Rectal smooth muscle tissue (tissue), 1 donor: ENCODE measurements at regions not wholly inside any gene's neighbourhood (a gene's known extent, or its start where the extent isn't known, plus 50 kb on each side); places are given as distances from the start of the nearest gene placed in this dataset.
"Not testable (repeated sequence)": the region's sequence is repeated elsewhere in the genome, so short reads cannot be mapped to it uniquely, and the experiment has no call there.

ENCODE experiments used
- H3K27ac ChIP-seq: one replicate; pipeline ENCODE4 v1.7.0; 2013; ENCODE audit warnings: low read depth, low read length, inconsistent platforms
- H3K27me3 ChIP-seq: one replicate; pipeline ENCODE4 v1.7.0; 2013; ENCODE audit warnings: low read length; ENCODE audit not compliant: control insufficient read depth, insufficient read depth
- H3K36me3 ChIP-seq: one replicate; pipeline ENCODE4 v1.7.0; 2013; ENCODE audit warnings: low read length; ENCODE audit not compliant: control insufficient read depth, insufficient read depth
- H3K4me1 ChIP-seq: one replicate; pipeline ENCODE4 v1.7.0; 2013; ENCODE audit warnings: low read length; ENCODE audit not compliant: control insufficient read depth, insufficient read depth
- H3K4me3 ChIP-seq: one replicate; pipeline ENCODE4 v1.7.0; 2013; ENCODE audit warnings: low read length
- H3K9ac ChIP-seq: one replicate; pipeline ENCODE4 v1.7.0; 2013; ENCODE audit warnings: low read length

GRCh38 chr10:9453871-9454270 is 1399.4 kb downstream of the GATA3 start:
- not testable (repeated sequence) for H3K27me3 ChIP-seq, H3K36me3 ChIP-seq, H3K27ac ChIP-seq, H3K4me3 ChIP-seq, H3K9ac ChIP-seq
- peaks cover 15% of the 10 kb centered on the region for H3K4me1 ChIP-seq

GRCh38 chr10:9469663-9470205 is 1415.2 kb downstream of the GATA3 start:
- H3K9ac ChIP-seq: no peak overlapping the region
- no peaks in the 10 kb centered on the region for H3K4me1 ChIP-seq
- no peak overlapping the region for H3K4me3 ChIP-seq
- no peaks in the 10 kb centered on the region for H3K27me3 ChIP-seq
- no peak overlapping the region for H3K27ac ChIP-seq
- no peaks in the 10 kb centered on the region for H3K36me3 ChIP-seq

DNA sequence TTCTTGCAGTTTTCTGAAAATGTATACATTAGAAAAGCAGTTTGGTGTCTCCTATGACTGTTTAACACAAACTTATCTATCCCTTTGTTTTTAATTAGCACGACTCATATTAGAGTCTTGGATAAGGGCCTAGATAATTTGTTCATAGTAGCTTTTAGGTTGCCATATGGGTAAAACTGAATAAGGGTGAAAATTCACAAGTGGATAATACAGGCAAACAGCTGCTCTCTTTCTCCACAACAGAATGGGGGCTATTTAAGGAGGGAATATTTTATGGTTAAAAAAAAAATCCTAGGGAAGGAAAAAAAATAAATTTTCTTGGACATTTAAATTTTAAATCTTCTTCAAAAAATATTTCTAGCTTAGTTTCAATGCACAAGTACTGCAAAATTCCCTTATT is 1416.1 kb downstream of the GATA3 start:
- Histone ChIP-seq H3K36me3 (no peaks in the 10 kb centered on the region), H3K4me1 (no peaks in the 10 kb centered on the region), H3K27me3 (no peaks in the 10 kb centered on the region), H3K9ac (no peak overlapping the region), H3K4me3 (no peak overlapping the region), H3K27ac (no peak overlapping the region)

GRCh38 chr10:9501944-9502343 is 1447.5 kb downstream of the GATA3 start:
- no peaks in the 10 kb centered on the region for H3K36me3 ChIP-seq
- H3K4me3 ChIP-seq: no peak overlapping the region
- no peaks in the 10 kb centered on the region for H3K27me3 ChIP-seq
- no peaks in the 10 kb centered on the region for H3K4me1 ChIP-seq
- H3K27ac ChIP-seq: no peak overlapping the region
- H3K9ac ChIP-seq: no peak overlapping the region

- H3K4me1 ChIP-seq: no peaks in the 10 kb centered on the region
- H3K36me3 ChIP-seq: no peaks in the 10 kb centered on the region
- H3K27me3 ChIP-seq: no peaks in the 10 kb centered on the region
- no peak overlapping the region for H3K27ac ChIP-seq
- H3K9ac ChIP-seq: no peak overlapping the region
- no peak overlapping the region for H3K4me3 ChIP-seq
Observed at GRCh38 chr10:9504227-9504626, 1449.7 kb downstream of the GATA3 start.

- Histone ChIP-seq H3K4me1 (no peaks in the 10 kb centered on the region), H3K4me3 (no peak overlapping the region), H3K36me3 (no peaks in the 10 kb centered on the region), H3K27ac (no peak overlapping the region), H3K27me3 (no peaks in the 10 kb centered on the region), H3K9ac (no peak overlapping the region)
Observed at GRCh38 chr10:9505546-9505945, 1451.1 kb downstream of the GATA3 start.

- no peak overlapping the region for H3K4me3 ChIP-seq
- H3K9ac ChIP-seq: no peak overlapping the region
- no peaks in the 10 kb centered on the region for H3K4me1 ChIP-seq
- H3K27me3 ChIP-seq: no peaks in the 10 kb centered on the region
- no peak overlapping the region for H3K27ac ChIP-seq
- H3K36me3 ChIP-seq: no peaks in the 10 kb centered on the region
Observed at GRCh38 chr10:9508606-9509005, 1454.1 kb downstream of the GATA3 start.

GRCh38 chr10:9510626-9511025 is 1456.1 kb downstream of the GATA3 start:
- no peaks in the 10 kb centered on the region for H3K36me3 ChIP-seq
- no peak overlapping the region for H3K4me3 ChIP-seq
- no peak overlapping the region for H3K9ac ChIP-seq
- no peaks in the 10 kb centered on the region for H3K4me1 ChIP-seq
- H3K27ac ChIP-seq: no peak overlapping the region
- H3K27me3 ChIP-seq: no peaks in the 10 kb centered on the region

GRCh38 chr10:9515922-9516321 is 1461.4 kb downstream of the GATA3 start:
- H3K36me3 ChIP-seq: no peaks in the 10 kb centered on the region
- no peak overlapping the region for H3K9ac ChIP-seq
- H3K27me3 ChIP-seq: no peaks in the 10 kb centered on the region
- no peaks in the 10 kb centered on the region for H3K4me1 ChIP-seq
- no peak overlapping the region for H3K27ac ChIP-seq
- H3K4me3 ChIP-seq: no peak overlapping the region

- Histone ChIP-seq H3K27me3 (no peaks in the 10 kb centered on the region), H3K4me3 (no peak overlapping the region), H3K4me1 (no peaks in the 10 kb centered on the region), H3K27ac (no peak overlapping the region), H3K36me3 (no peaks in the 10 kb centered on the region), H3K9ac (no peak overlapping the region)
Observed at GRCh38 chr10:9535744-9536143, 1481.3 kb downstream of the GATA3 start.

GRCh38 chr10:9545073-9545472 is 1472.6 kb upstream of the CELF2 start:
- peak overlapping the region; percentile 41 for H3K27ac ChIP-seq
- peaks cover 25% of the 10 kb centered on the region for H3K4me1 ChIP-seq
- H3K9ac ChIP-seq: no peak overlapping the region
- no peaks in the 10 kb centered on the region for H3K36me3 ChIP-seq
- H3K27me3 ChIP-seq: no peaks in the 10 kb centered on the region
- no peak overlapping the region for H3K4me3 ChIP-seq

- Histone ChIP-seq H3K9ac (no peak overlapping the region), H3K4me3 (no peak overlapping the region), H3K36me3 (no peaks in the 10 kb centered on the region), H3K27me3 (no peaks in the 10 kb centered on the region), H3K27ac (peak overlapping the region; percentile 58), H3K4me1 (peaks cover 21% of the 10 kb centered on the region)
Observed at GRCh38 chr10:9547936-9548904, 1469.5 kb upstream of the CELF2 start.

DNA sequence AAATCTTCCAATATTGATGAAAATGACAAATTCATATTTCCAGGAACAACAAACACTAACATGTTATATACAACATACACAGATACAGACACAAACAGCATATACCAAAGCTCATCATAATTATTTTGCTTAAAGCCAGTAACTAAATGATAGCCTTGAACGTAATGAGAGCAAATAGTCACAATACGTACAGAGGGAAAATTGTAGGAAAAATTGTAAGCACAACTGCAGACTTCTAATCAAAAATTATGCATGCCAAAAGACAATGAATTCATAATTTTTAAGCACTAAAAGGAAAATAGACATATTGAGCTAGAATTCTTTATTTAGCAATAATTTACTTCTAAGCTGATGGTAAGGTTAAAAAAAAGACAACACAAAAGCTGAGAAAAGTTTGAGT is 1466.9 kb upstream of the CELF2 start:
- no peak overlapping the region for H3K4me3 ChIP-seq
- H3K4me1 ChIP-seq: peaks cover 18% of the 10 kb centered on the region
- no peak overlapping the region for H3K27ac ChIP-seq
- no peaks in the 10 kb centered on the region for H3K27me3 ChIP-seq
- H3K9ac ChIP-seq: no peak overlapping the region
- no peaks in the 10 kb centered on the region for H3K36me3 ChIP-seq
